SK-N-SH (cell line): ENCODE measurements at regions not wholly inside any gene's neighbourhood (a gene's known extent, or its start where the extent isn't known, plus 50 kb on each side); places are given as distances from the start of the nearest gene placed in this dataset.

Source experiments
- CTCF ChIA-PET: fragments of 300-600, 350-600 bp; formaldehyde crosslinking; extraction: SDS; loops from one replicate; lab custom pipeline; 2021; lab: Yijun Ruan, JAX
- POLR2A ChIA-PET: fragments of 350-600 bp; sonication (Branson Sonifier 250); formaldehyde crosslinking; extraction: SDS; loops from one replicate; lab custom pipeline; 2020; ENCODE audit warnings: antibody characterized with exemption, inconsistent platforms; lab: Yijun Ruan, JAX
- DNase-seq: peaks from one replicate; pipeline ENCODE4 v3.0.0; 2012
- H2AFZ ChIP-seq: fragments of 200-600 bp; sonication (generic); 2 replicates; pipeline ENCODE4 v1.8.1; 2016; ENCODE audit warnings: antibody characterized with exemption, mild to moderate bottlenecking, low read depth
- H3F3A ChIP-seq: fragments of 200-600 bp; sonication (generic); replicated peaks from 2 replicates; pipeline ENCODE3; 2016; ENCODE audit warnings: antibody characterized with exemption, mild to moderate bottlenecking; ENCODE audit not compliant: insufficient read depth
- H3K27ac ChIP-seq, 2 experiments: fragments of 200-500 bp in 1 of 2; fragments of 200-600 bp in 1 of 2; sonication (Bioruptor generic) in 1 of 2; sonication (generic), shearing (Covaris generic) in 1 of 2; 2 replicates each; pipeline versions ENCODE4 v1.5.1 to v1.6.1; 2014 to 2016; ENCODE audit warnings: low read depth in 2 of 2, inconsistent platforms in 1 of 2, low read length in 1 of 2, mild to moderate bottlenecking in 1 of 2, mixed read lengths in 1 of 2
- H3K27me3 ChIP-seq: fragments of 200-600 bp; sonication (generic), shearing (Covaris generic); 2 replicates; pipeline ENCODE4 v1.6.1; 2016; ENCODE audit warnings: mixed run types; ENCODE audit not compliant: insufficient read depth
- H3K36me3 ChIP-seq, 2 experiments: fragments of 200-500 bp in 1 of 2; fragments of 200-600 bp in 1 of 2; sonication (Bioruptor generic) in 1 of 2; sonication (generic) in 1 of 2; replicated peaks in 1 of 2; 2 replicates each; pipeline versions ENCODE3 to v1.5.1; 2014 to 2016; ENCODE audit warnings: low read length in 1 of 2, mild to moderate bottlenecking in 1 of 2; ENCODE audit not compliant: insufficient read depth in 2 of 2, control insufficient read depth in 1 of 2
- H3K4me1 ChIP-seq, 2 experiments: fragments of 200-500 bp in 1 of 2; fragments of 200-600 bp in 1 of 2; sonication (Bioruptor generic) in 1 of 2; sonication (generic), shearing (Covaris generic) in 1 of 2; 2 replicates each; pipeline versions ENCODE4 v1.5.1 to v1.6.1; 2014 to 2016; ENCODE audit warnings: low read depth in 1 of 2, low read length in 1 of 2, mixed run types in 1 of 2; ENCODE audit not compliant: insufficient read depth in 2 of 2, control insufficient read depth in 1 of 2
- H3K4me2 ChIP-seq: fragments of 200-600 bp; sonication (generic), shearing (Covaris generic); 2 replicates; pipeline ENCODE4 v1.6.1; 2017; ENCODE audit warnings: mixed run types
- H3K4me3 ChIP-seq, 2 experiments: fragments of 200-500 bp in 1 of 2; fragments of 200-600 bp in 1 of 2; sonication (Bioruptor generic) in 1 of 2; sonication (generic), shearing (Covaris generic) in 1 of 2; 2 replicates each; pipeline versions ENCODE4 v1.5.1 to v1.8.1; 2014 to 2016; ENCODE audit warnings: low read depth in 2 of 2, inconsistent platforms in 1 of 2, low read length in 1 of 2, mild to moderate bottlenecking in 1 of 2, mixed read lengths in 1 of 2, moderate library complexity in 1 of 2
- H3K79me2 ChIP-seq: fragments of 200-600 bp; sonication (generic); 2 replicates; pipeline ENCODE4 v1.8.1; 2017; ENCODE audit warnings: mild to moderate bottlenecking; ENCODE audit not compliant: insufficient read depth
- H3K9ac ChIP-seq: fragments of 200-600 bp; sonication (generic); 2 replicates; pipeline ENCODE4 v1.6.1; 2017; ENCODE audit warnings: mixed run types
- H3K9me2 ChIP-seq: fragments of 200-600 bp; sonication (generic); 2 replicates; pipeline ENCODE4 v1.6.1; 2017; ENCODE audit warnings: mixed run types
- H3K9me3 ChIP-seq: fragments of 200-600 bp; sonication (generic); 2 replicates; pipeline ENCODE4 v1.6.1; 2017; ENCODE audit warnings: mixed run types, mild to moderate bottlenecking, moderate library complexity
- H4K20me1 ChIP-seq: fragments of 200-600 bp; sonication (generic); 2 replicates; pipeline ENCODE4 v1.6.1; 2017; ENCODE audit warnings: mild to moderate bottlenecking, mixed run types; ENCODE audit not compliant: insufficient read depth
- CHD2 ChIP-seq: fragments of 150-350 bp; IDR thresholded peaks from 2 replicates; pipeline ENCODE4 v1.6.1; 2018; ENCODE audit warnings: low read length; ENCODE audit not compliant: partially characterized antibody
- EP300 ChIP-seq, 2 experiments: IDR thresholded peaks; 2 replicates each; pipeline versions ENCODE4 v1.4.0 to v1.6.1; 2012; ENCODE audit warnings: borderline replicate concordance in 1 of 2, low read depth in 1 of 2, low read length in 1 of 2
- EZH2phosphoT487 ChIP-seq: fragments of 200-600 bp; sonication (generic); IDR thresholded peaks from 2 replicates; pipeline ENCODE4 v1.6.1; 2017; ENCODE audit warnings: low read depth, mixed run types, mild to moderate bottlenecking, antibody characterized with exemption, moderate library complexity, borderline replicate concordance
- FOXJ3 ChIP-seq: sonication (generic); formaldehyde crosslinking; IDR thresholded peaks from 2 replicates; pipeline ENCODE4 v1.5.1; 2020; ENCODE audit warnings: mild to moderate bottlenecking, missing genetic modification reagents
- FOXM1 ChIP-seq: IDR thresholded peaks from 2 replicates; pipeline ENCODE4 v1.4.0; 2012; ENCODE audit warnings: low read depth, mild to moderate bottlenecking
- GABPA ChIP-seq: IDR thresholded peaks from 2 replicates; pipeline ENCODE4 v1.4.0; 2012; ENCODE audit warnings: low read depth, mild to moderate bottlenecking
- JUND ChIP-seq: IDR thresholded peaks from 2 replicates; pipeline ENCODE4 v1.4.0; 2012
- MXI1 ChIP-seq: IDR thresholded peaks from 2 replicates; pipeline ENCODE4 v1.6.1; 2012; ENCODE audit warnings: mild to moderate bottlenecking, low read depth, low read length, improper control_type of control experiment
- NFIC ChIP-seq: IDR thresholded peaks from 2 replicates; pipeline ENCODE4 v1.4.0; 2012; ENCODE audit warnings: borderline replicate concordance
- NRF1 ChIP-seq: IDR thresholded peaks from 2 replicates; pipeline ENCODE4 v1.6.1; 2012; ENCODE audit warnings: low read depth, mild to moderate bottlenecking, low read length
- RAD21 ChIP-seq: IDR thresholded peaks from 2 replicates; pipeline ENCODE4 v1.6.1; 2012; ENCODE audit warnings: mild to moderate bottlenecking, low read length
- SIN3A ChIP-seq: IDR thresholded peaks from 2 replicates; pipeline ENCODE4 v1.6.1; 2012; ENCODE audit warnings: low read depth, mild to moderate bottlenecking, low read length, moderate library complexity, borderline replicate concordance
- TAF1 ChIP-seq: IDR thresholded peaks from 2 replicates; pipeline ENCODE4 v1.6.1; 2012; ENCODE audit warnings: low read depth, mild to moderate bottlenecking, low read length, moderate library complexity, borderline replicate concordance
- TEAD4 ChIP-seq: IDR thresholded peaks from 2 replicates; pipeline ENCODE4 v1.4.0; 2012; ENCODE audit warnings: mild to moderate bottlenecking, borderline replicate concordance; ENCODE audit not compliant: insufficient read depth
- YY1 ChIP-seq: IDR thresholded peaks from 2 replicates; pipeline ENCODE4 v1.4.0; 2012; ENCODE audit warnings: low read depth, mild to moderate bottlenecking
- WGBS: methylation state at CpG from one replicate; pipeline ENCODE4 v1.1.6; 2017; ENCODE audit warnings: low lambda C conversion rate; 5-methylcytosine and 5-hydroxymethylcytosine counted together
- TF ChIP-seq, protein P1 (sequence below): fragments of 150-350 bp; IDR thresholded peaks from 2 replicates; pipeline ENCODE4 v1.6.1; 2016; ENCODE audit warnings: mild to moderate bottlenecking, low read depth, low read length
- TF ChIP-seq, protein P2 (sequence below): fragments of 200-600 bp; sonication (generic); IDR thresholded peaks from 2 replicates; pipeline ENCODE4 v1.6.1; 2017; ENCODE audit warnings: antibody characterized with exemption, mild to moderate bottlenecking, moderate library complexity

GRCh38 chr17:72063756-72064450 lies 56.9 kb upstream of the SOX9 start:
- Histone ChIP-seq H3K9ac (no peak overlapping the region), H3K79me2 (no peaks in the 10 kb centered on the region), H3K9me3 (no peaks in the 10 kb centered on the region), H4K20me1 (no peaks in the 10 kb centered on the region), H3K4me2 (no peak overlapping the region), H3K9me2 (no peaks in the 10 kb centered on the region), H3F3A (no peaks in the 10 kb centered on the region), H3K4me1 (no peaks in the 10 kb centered on the region), H3K27ac (no peak overlapping the region), H3K36me3 (no peaks in the 10 kb centered on the region), H3K27me3 (no peaks in the 10 kb centered on the region; the same call in 1 of the 2 replicates), H3K4me3 (no peak overlapping the region), H2AFZ (no peak overlapping the region)
- CTCF ChIA-PET, result interaction anchor here (0.7 to 1.9 kb wide), 2 partner anchors 12 to 41 kb away, joined by 3 to 5 read pairs; no protein-coding TSS in a partner anchor
- 54% methylated on average over 4 of the region's 4 CpGs for WGBS
- no peak for DNase-seq
- POLR2A ChIA-PET, result no interaction called here
- TF ChIP-seq, protein P1, sequence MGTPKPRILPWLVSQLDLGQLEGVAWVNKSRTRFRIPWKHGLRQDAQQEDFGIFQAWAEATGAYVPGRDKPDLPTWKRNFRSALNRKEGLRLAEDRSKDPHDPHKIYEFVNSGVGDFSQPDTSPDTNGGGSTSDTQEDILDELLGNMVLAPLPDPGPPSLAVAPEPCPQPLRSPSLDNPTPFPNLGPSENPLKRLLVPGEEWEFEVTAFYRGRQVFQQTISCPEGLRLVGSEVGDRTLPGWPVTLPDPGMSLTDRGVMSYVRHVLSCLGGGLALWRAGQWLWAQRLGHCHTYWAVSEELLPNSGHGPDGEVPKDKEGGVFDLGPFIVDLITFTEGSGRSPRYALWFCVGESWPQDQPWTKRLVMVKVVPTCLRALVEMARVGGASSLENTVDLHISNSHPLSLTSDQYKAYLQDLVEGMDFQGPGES, result no peak
- TF ChIP-seq YY1 (no peak), EP300 (IDR thresholded peaks at IDR 0.05; ENCODE audit: borderline replicate concordance in 1 of 2, low read depth in 1 of 2, low read length in 1 of 2) (no peak), TEAD4 (no peak), NRF1 (no peak), MXI1 (no peak), CHD2 (no peak), EZH2phosphoT487 (no peak), RAD21 (no peak), FOXM1 (no peak), TAF1 (no peak), GABPA (no peak), NFIC (no peak), SIN3A (no peak), JUND (no peak), FOXJ3 (CRISPR knock-in tag) (no peak)
- TF ChIP-seq, protein P2, sequence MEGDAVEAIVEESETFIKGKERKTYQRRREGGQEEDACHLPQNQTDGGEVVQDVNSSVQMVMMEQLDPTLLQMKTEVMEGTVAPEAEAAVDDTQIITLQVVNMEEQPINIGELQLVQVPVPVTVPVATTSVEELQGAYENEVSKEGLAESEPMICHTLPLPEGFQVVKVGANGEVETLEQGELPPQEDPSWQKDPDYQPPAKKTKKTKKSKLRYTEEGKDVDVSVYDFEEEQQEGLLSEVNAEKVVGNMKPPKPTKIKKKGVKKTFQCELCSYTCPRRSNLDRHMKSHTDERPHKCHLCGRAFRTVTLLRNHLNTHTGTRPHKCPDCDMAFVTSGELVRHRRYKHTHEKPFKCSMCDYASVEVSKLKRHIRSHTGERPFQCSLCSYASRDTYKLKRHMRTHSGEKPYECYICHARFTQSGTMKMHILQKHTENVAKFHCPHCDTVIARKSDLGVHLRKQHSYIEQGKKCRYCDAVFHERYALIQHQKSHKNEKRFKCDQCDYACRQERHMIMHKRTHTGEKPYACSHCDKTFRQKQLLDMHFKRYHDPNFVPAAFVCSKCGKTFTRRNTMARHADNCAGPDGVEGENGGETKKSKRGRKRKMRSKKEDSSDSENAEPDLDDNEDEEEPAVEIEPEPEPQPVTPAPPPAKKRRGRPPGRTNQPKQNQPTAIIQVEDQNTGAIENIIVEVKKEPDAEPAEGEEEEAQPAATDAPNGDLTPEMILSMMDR, result no peak
